HL-60 (cell line): ENCODE measurements at regions not wholly inside any gene's neighbourhood (a gene's known extent, or its start where the extent isn't known, plus 50 kb on each side); places are given as distances from the start of the nearest gene placed in this dataset.

Source experiments
- DNase-seq, 2 experiments: peaks; one replicate each; pipeline ENCODE4 v3.0.0-alpha.2; 2010 to 2020; ENCODE audit warnings: low read depth in 1 of 2, low spot score in 1 of 2
- H3K27ac ChIP-seq: fragments of 250-450 bp; sonication (Bioruptor Pico); replicated peaks from 2 replicates; pipeline ENCODE4 v1.5.1; 2020; ENCODE audit warnings: mild to moderate bottlenecking, moderate library complexity
- H3K27me3 ChIP-seq: fragments of 250-450 bp; sonication (Bioruptor Pico); 2 replicates; pipeline ENCODE4 v1.5.1; 2021; ENCODE audit warnings: mild to moderate bottlenecking, moderate library complexity; ENCODE audit not compliant: insufficient read depth, poor library complexity, severe bottlenecking
- H3K4me3 ChIP-seq: replicated peaks from 2 replicates; pipeline ENCODE4 v1.5.1; 2011; ENCODE audit warnings: mild to moderate bottlenecking, control low read depth, low read length; ENCODE audit not compliant: insufficient read depth
- GABPA ChIP-seq: IDR thresholded peaks from 2 replicates; pipeline ENCODE4 v1.6.1; 2012; ENCODE audit warnings: low read depth
- POLR2AphosphoS5 ChIP-seq: IDR thresholded peaks from 2 replicates; pipeline ENCODE4 v1.6.1; 2012; ENCODE audit warnings: low read depth
- SPI1 ChIP-seq: IDR thresholded peaks from 2 replicates; pipeline ENCODE4 v1.6.1; 2012; ENCODE audit warnings: low read depth, mild to moderate bottlenecking, borderline replicate concordance
- TF ChIP-seq, protein P1 (sequence below): IDR thresholded peaks from one replicate; pipeline ENCODE4 v1.5.1; 2011; ENCODE audit warnings: low read length, control low read depth, inconsistent platforms; ENCODE audit not compliant: insufficient read depth
- TF ChIP-seq, protein P2 (sequence below): IDR thresholded peaks from 2 replicates; pipeline ENCODE4 v1.6.1; 2012; ENCODE audit warnings: low read depth; ENCODE audit not compliant: insufficient replicate concordance

DNA sequence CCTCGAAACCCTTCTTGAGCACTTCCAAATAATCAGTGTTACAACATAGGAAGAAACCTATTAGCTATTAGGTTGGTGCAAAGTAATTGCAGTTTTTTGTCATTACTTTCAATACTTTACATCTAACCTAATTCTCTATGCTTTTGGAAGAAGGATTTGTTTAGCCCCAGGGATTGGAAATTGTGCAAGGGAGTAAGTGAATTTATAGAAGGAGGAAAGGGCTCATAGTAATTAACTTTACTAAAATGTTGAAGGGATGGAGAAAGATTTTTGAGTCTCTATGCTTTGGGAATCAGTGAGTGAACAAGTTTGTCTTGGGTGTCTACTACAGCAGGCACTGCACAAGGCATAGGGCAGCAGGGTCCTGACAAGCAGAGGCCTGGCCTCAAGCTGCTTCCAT lies 261.1 kb downstream of the EN1 start:
- TF ChIP-seq, protein P1, sequence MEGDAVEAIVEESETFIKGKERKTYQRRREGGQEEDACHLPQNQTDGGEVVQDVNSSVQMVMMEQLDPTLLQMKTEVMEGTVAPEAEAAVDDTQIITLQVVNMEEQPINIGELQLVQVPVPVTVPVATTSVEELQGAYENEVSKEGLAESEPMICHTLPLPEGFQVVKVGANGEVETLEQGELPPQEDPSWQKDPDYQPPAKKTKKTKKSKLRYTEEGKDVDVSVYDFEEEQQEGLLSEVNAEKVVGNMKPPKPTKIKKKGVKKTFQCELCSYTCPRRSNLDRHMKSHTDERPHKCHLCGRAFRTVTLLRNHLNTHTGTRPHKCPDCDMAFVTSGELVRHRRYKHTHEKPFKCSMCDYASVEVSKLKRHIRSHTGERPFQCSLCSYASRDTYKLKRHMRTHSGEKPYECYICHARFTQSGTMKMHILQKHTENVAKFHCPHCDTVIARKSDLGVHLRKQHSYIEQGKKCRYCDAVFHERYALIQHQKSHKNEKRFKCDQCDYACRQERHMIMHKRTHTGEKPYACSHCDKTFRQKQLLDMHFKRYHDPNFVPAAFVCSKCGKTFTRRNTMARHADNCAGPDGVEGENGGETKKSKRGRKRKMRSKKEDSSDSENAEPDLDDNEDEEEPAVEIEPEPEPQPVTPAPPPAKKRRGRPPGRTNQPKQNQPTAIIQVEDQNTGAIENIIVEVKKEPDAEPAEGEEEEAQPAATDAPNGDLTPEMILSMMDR = no peak
- TF ChIP-seq SPI1 = no peak
- TF ChIP-seq, protein P2, sequence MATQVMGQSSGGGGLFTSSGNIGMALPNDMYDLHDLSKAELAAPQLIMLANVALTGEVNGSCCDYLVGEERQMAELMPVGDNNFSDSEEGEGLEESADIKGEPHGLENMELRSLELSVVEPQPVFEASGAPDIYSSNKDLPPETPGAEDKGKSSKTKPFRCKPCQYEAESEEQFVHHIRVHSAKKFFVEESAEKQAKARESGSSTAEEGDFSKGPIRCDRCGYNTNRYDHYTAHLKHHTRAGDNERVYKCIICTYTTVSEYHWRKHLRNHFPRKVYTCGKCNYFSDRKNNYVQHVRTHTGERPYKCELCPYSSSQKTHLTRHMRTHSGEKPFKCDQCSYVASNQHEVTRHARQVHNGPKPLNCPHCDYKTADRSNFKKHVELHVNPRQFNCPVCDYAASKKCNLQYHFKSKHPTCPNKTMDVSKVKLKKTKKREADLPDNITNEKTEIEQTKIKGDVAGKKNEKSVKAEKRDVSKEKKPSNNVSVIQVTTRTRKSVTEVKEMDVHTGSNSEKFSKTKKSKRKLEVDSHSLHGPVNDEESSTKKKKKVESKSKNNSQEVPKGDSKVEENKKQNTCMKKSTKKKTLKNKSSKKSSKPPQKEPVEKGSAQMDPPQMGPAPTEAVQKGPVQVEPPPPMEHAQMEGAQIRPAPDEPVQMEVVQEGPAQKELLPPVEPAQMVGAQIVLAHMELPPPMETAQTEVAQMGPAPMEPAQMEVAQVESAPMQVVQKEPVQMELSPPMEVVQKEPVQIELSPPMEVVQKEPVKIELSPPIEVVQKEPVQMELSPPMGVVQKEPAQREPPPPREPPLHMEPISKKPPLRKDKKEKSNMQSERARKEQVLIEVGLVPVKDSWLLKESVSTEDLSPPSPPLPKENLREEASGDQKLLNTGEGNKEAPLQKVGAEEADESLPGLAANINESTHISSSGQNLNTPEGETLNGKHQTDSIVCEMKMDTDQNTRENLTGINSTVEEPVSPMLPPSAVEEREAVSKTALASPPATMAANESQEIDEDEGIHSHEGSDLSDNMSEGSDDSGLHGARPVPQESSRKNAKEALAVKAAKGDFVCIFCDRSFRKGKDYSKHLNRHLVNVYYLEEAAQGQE = no peak
- no peaks in the 10 kb centered on the region for H3K27me3 ChIP-seq
- no peak overlapping the region for H3K4me3 ChIP-seq
- DNase-seq = no peak
- H3K27ac ChIP-seq = no peak overlapping the region

DNA sequence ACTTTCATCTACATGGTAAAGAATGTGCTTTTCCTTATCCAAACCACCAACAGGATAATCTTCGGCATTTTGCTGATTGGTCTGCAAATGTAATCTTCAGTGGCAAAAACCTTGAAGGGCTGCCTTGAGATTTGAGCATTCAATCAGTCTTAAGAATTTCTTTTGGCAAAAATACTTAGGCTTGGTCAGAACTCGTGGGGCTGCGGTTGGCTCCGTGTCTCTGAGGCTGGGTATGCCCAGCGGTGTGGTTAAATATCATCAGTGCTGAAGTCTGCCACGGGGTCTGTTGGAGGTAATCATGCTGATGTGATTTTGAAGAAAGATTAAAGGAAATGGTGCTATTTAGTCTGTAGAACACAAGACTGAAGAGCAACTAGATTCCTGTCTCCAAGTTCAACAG lies 262.6 kb downstream of the EN1 start:
- Histone ChIP-seq H3K27me3 (no peaks in the 10 kb centered on the region), H3K27ac (no peak overlapping the region), H3K4me3 (no peak overlapping the region)
- DNase-seq = no peak
- TF ChIP-seq SPI1 (no peak), POLR2AphosphoS5 (no peak), GABPA (no peak)
- TF ChIP-seq, protein P2 = no peak
- TF ChIP-seq, protein P1 = no peak

DNA sequence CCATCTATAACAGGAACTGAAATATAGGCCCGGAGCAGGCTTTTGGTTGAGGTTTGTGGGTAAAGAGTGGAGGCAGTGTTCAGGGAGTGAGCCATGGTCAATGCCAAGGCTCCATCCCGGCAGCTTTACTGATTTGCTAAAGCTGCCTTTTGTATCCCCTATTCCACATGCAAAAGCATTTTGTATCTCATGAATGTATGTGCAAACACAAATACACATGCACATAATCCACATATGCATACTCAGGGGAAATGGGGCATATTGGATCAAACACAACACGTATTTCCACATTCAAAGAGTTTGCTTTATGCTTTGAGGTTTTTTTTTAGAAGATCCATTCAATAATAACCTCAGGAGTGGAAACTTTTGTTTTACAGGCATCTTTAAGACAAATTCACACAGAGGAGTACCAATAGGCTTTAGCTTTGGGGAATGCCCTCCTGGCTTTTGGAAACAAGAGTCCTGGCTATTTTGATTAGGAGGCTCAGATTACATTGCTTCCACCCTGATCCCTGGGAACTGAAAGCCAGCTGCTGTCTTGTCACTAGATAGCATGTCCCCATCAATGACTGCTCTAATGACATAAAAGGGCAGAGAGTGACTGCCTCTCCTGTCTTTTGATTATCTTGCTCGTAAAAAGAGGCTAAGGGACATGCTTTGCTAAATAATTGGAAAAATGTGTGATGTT lies 263.2 kb downstream of the EN1 start:
- TF ChIP-seq, protein P1 = no peak
- Histone ChIP-seq H3K27me3 (no peaks in the 10 kb centered on the region), H3K27ac (no peak overlapping the region), H3K4me3 (no peak overlapping the region)
- DNase-seq = no peak

DNA sequence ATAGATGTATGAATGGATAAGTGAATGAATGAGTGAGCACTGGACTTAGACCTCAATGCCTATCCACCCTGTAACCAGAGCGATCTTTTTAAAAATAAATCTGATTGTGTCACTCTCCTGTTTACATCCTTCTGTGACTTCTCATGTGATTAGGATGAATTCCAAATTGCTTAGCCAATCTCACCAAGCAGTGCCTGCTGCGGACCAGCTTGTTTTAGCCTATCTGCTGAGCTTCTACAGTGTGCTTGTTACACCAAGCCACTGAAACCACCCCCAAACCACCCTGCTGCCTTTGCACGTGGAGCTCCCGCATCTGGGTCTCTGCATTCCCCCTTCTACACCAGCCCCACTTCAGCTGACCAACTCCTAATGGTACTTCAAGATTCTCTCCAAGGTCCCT lies 265.4 kb downstream of the EN1 start:
- no peak overlapping the region for H3K27ac ChIP-seq
- H3K27me3 ChIP-seq = no peaks in the 10 kb centered on the region
- no peak overlapping the region for H3K4me3 ChIP-seq
- TF ChIP-seq, protein P1 = no peak
- TF ChIP-seq GABPA (no peak), POLR2AphosphoS5 (no peak), SPI1 (no peak)
- TF ChIP-seq, protein P2 = no peak
- DNase-seq = no peak
